Activated CD4-positive, CD25-positive, alpha-beta regulatory T cell treated with anti-CD3 and anti-CD28 coated beads, Interleukin-2, amount 50 U/mL, for 24 hours (primary cell): ENCODE measurements at regions not wholly inside any gene's neighbourhood (a gene's known extent, or its start where the extent isn't known, plus 50 kb on each side); places are given as distances from the start of the nearest gene placed in this dataset.
"Not testable (repeated sequence)": the region's sequence is repeated elsewhere in the genome, so short reads cannot be mapped to it uniquely, and the experiment has no call there.

Experiments
- ATAC-seq, 2 donors: fragments of 150-1000 bp; cut with Tn5 transposase; one replicate each; pipeline ENCODE4 v1.10.0; 2021; ENCODE audit warnings: mild to moderate bottlenecking in 1 of 2, moderate library complexity in 1 of 2

- no peak for ATAC-seq
Observed at GRCh38 chr2:17249249-17249648, 269.0 kb downstream of the RAD51AP2 start.

- ATAC-seq, result no peak
Observed at GRCh38 chr2:17245906-17246305, 272.3 kb downstream of the RAD51AP2 start.

- no peak for ATAC-seq
Observed at GRCh38 chr2:17242813-17243485, 275.3 kb downstream of the RAD51AP2 start.

GRCh38 chr2:17239550-17239949 is 278.7 kb downstream of the RAD51AP2 start:
- ATAC-seq, result no peak

GRCh38 chr2:17235167-17235566 is 283.1 kb downstream of the RAD51AP2 start:
- ATAC-seq, result no peak

GRCh38 chr2:17232776-17233556 is 285.3 kb downstream of the RAD51AP2 start:
- ATAC-seq, result no peak

GRCh38 chr2:17231394-17231965 is 286.8 kb downstream of the RAD51AP2 start:
- no peak for ATAC-seq

GRCh38 chr2:17229414-17229813 is 288.8 kb downstream of the RAD51AP2 start:
- ATAC-seq, result no peak

GRCh38 chr2:17228461-17228860 is 289.8 kb downstream of the RAD51AP2 start:
- ATAC-seq, result no peak

GRCh38 chr2:17227856-17228255 is 290.4 kb downstream of the RAD51AP2 start:
- no peak for ATAC-seq

- ATAC-seq, result no peak
Observed at GRCh38 chr2:17226941-17227490, 291.2 kb downstream of the RAD51AP2 start.

GRCh38 chr2:17223211-17223610 is 295.0 kb downstream of the RAD51AP2 start:
- ATAC-seq, result no peak

- ATAC-seq, result no peak
Observed at GRCh38 chr2:17208511-17208910, 309.7 kb downstream of the RAD51AP2 start.

GRCh38 chr2:17206771-17207170 is 311.5 kb downstream of the RAD51AP2 start:
- ATAC-seq, result no peak

GRCh38 chr2:17204214-17204613 is 314.0 kb downstream of the RAD51AP2 start:
- not testable (repeated sequence) for ATAC-seq

GRCh38 chr2:17202628-17203027 is 315.6 kb downstream of the RAD51AP2 start:
- not testable (repeated sequence) for ATAC-seq

- ATAC-seq, result no peak
Observed at GRCh38 chr2:17199741-17200140, 318.5 kb downstream of the RAD51AP2 start.

- ATAC-seq, result no peak
Observed at GRCh38 chr2:17196380-17196779, 321.9 kb downstream of the RAD51AP2 start.

GRCh38 chr2:17195016-17195415 is 323.2 kb downstream of the RAD51AP2 start:
- no peak for ATAC-seq

- no peak for ATAC-seq
Observed at GRCh38 chr2:17194083-17194482, 324.2 kb downstream of the RAD51AP2 start.

GRCh38 chr2:17193433-17193890 is 324.8 kb downstream of the RAD51AP2 start:
- not testable (repeated sequence) for ATAC-seq

- ATAC-seq, result no peak
Observed at GRCh38 chr2:17191223-17191622, 327.0 kb downstream of the RAD51AP2 start.

- no peak for ATAC-seq
Observed at GRCh38 chr2:17190527-17190926, 327.7 kb downstream of the RAD51AP2 start.
